Astrocyte (in vitro differentiated cells and primary cell): ENCODE measurements at regions not wholly inside any gene's neighbourhood (a gene's known extent, or its start where the extent isn't known, plus 50 kb on each side); places are given as distances from the start of the nearest gene placed in this dataset.
A peak's percentile ranks its signal among the peaks of the same experiment; 100 is the strongest.

Experiments used
- DNase-seq: peaks from one replicate; pipeline ENCODE4 v3.0.0-alpha.2; 2010; ENCODE audit warnings: low read depth
- FAIRE-seq: peaks from 2 replicates; lab custom pipeline; 2011; peaks lifted over from hg19 to GRCh38; lab: Jason Lieb, UNC
- H2AFZ ChIP-seq: 2 replicates; pipeline ENCODE4 v1.6.0; 2012; ENCODE audit warnings: low read depth, low read length, inconsistent platforms
- H3K27ac ChIP-seq: 2 replicates; pipeline ENCODE4 v1.5.1; 2011; ENCODE audit warnings: low read depth, low read length, inconsistent platforms
- H3K27me3 ChIP-seq: 2 replicates; pipeline ENCODE4 v1.6.0; 2011; ENCODE audit warnings: low read length, inconsistent platforms; ENCODE audit not compliant: insufficient read depth
- H3K36me3 ChIP-seq: 2 replicates; pipeline ENCODE4 v1.5.1; 2011; ENCODE audit warnings: low read length, inconsistent platforms; ENCODE audit not compliant: insufficient read depth
- H3K4me1 ChIP-seq: 2 replicates; pipeline ENCODE4 v1.5.1; 2011; ENCODE audit warnings: low read length, inconsistent platforms; ENCODE audit not compliant: insufficient read depth
- H3K4me2 ChIP-seq: 2 replicates; pipeline ENCODE4 v1.6.0; 2012; ENCODE audit warnings: low read length, inconsistent platforms
- H3K4me3 ChIP-seq: 2 replicates; pipeline ENCODE4 v1.5.1; 2011; ENCODE audit warnings: low read depth, mild to moderate bottlenecking, low read length, inconsistent platforms; ENCODE audit not compliant: insufficient read depth
- H3K79me2 ChIP-seq: 2 replicates; pipeline ENCODE4 v1.6.0; 2012; ENCODE audit warnings: mild to moderate bottlenecking, low read length, inconsistent platforms; ENCODE audit not compliant: insufficient read depth
- H3K9ac ChIP-seq: 2 replicates; pipeline ENCODE4 v1.6.0; 2012; ENCODE audit warnings: mild to moderate bottlenecking, low read length, inconsistent platforms
- H3K9me3 ChIP-seq: 2 replicates; pipeline ENCODE4 v1.5.1; 2012; ENCODE audit warnings: low read depth, mild to moderate bottlenecking, low read length, inconsistent platforms; ENCODE audit not compliant: insufficient read depth
- H4K20me1 ChIP-seq: 2 replicates; pipeline ENCODE4 v1.6.0; 2012; ENCODE audit warnings: low read length, inconsistent platforms; ENCODE audit not compliant: insufficient read depth
- H3K27ac Mint-ChIP-seq: one replicate; pipeline ENCODE4 v1.8.0; 2021; ENCODE audit warnings: mild to moderate bottlenecking, mixed read lengths; ENCODE audit not compliant: unreplicated experiment
- H3K27me3 Mint-ChIP-seq: one replicate; pipeline ENCODE4 v1.8.0; 2021; ENCODE audit warnings: low read depth, mixed read lengths; ENCODE audit not compliant: unreplicated experiment
- H3K36me3 Mint-ChIP-seq: one replicate; pipeline ENCODE4 v1.8.0; 2021; ENCODE audit warnings: low read depth, mixed read lengths; ENCODE audit not compliant: unreplicated experiment
- H3K4me1 Mint-ChIP-seq: one replicate; pipeline ENCODE4 v1.8.0; 2021; ENCODE audit warnings: low read depth, mixed read lengths; ENCODE audit not compliant: unreplicated experiment
- H3K4me3 Mint-ChIP-seq: one replicate; pipeline ENCODE4 v1.8.0; 2021; ENCODE audit warnings: mild to moderate bottlenecking, moderate library complexity, mixed read lengths; ENCODE audit not compliant: unreplicated experiment
- H3K9me3 Mint-ChIP-seq: one replicate; pipeline ENCODE4 v1.8.0; 2021; ENCODE audit warnings: mild to moderate bottlenecking, mixed read lengths; ENCODE audit not compliant: unreplicated experiment
- EZH2 ChIP-seq: IDR thresholded peaks from 2 replicates; pipeline ENCODE4 v1.6.1; 2012; ENCODE audit warnings: mild to moderate bottlenecking, low read length, inconsistent platforms; ENCODE audit not compliant: insufficient read depth
- TF ChIP-seq, protein P1 (sequence below): IDR thresholded peaks from 2 replicates; pipeline ENCODE4 v1.5.1; 2011; ENCODE audit warnings: low read depth, mild to moderate bottlenecking, inconsistent platforms, low read length, moderate library complexity; ENCODE audit not compliant: insufficient read depth

DNA sequence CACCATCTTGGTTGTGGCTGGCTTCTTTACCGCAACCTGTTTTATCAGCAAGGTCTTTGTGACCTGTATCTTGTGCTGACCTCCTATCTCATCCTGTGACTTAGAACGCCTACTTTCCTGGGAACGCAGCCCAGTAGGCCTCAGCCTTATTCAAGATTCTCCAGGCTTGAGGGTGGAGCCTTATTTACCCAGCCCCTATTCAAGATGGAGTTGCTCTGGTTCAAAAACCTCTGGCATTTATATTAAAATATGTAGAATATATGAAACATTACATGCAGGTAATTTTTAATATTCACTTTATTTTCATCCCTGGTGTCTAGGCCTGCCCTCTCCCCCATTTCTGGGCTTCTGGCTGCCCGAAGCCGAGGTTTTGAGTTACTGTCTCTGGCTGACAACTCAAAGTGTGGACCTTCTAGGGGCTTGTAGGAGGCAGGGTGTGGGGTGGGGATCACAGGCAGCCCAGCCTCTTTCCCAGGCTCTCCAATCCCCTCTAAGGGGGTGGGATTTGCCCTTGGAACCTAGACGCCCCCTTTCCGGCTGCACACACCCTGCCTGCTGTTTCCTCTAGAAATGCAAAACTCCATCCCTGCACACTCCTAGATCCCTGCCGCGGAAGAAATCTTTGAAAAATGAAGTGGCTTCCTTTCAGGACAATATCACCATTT is 152.0 kb downstream of the KCNJ12 start:
- Mint-ChIP-seq H3K4me3 (no peak overlapping the region), H3K36me3 (peaks cover 2% of the 10 kb centered on the region), H3K27me3 (no peaks in the 10 kb centered on the region), H3K4me1 (peaks cover 6% of the 10 kb centered on the region), H3K9me3 (no peaks in the 10 kb centered on the region), H3K27ac (no peak overlapping the region)
- H2AFZ ChIP-seq = no peak overlapping the region
- no peaks in the 10 kb centered on the region for H3K27me3 ChIP-seq
- H3K36me3 ChIP-seq = peaks cover 4% of the 10 kb centered on the region
- H4K20me1 ChIP-seq = peaks cover 22% of the 10 kb centered on the region
- FAIRE-seq = no peak
- no peak for DNase-seq
- H3K4me1 ChIP-seq = no peaks in the 10 kb centered on the region
- TF ChIP-seq, protein P1, sequence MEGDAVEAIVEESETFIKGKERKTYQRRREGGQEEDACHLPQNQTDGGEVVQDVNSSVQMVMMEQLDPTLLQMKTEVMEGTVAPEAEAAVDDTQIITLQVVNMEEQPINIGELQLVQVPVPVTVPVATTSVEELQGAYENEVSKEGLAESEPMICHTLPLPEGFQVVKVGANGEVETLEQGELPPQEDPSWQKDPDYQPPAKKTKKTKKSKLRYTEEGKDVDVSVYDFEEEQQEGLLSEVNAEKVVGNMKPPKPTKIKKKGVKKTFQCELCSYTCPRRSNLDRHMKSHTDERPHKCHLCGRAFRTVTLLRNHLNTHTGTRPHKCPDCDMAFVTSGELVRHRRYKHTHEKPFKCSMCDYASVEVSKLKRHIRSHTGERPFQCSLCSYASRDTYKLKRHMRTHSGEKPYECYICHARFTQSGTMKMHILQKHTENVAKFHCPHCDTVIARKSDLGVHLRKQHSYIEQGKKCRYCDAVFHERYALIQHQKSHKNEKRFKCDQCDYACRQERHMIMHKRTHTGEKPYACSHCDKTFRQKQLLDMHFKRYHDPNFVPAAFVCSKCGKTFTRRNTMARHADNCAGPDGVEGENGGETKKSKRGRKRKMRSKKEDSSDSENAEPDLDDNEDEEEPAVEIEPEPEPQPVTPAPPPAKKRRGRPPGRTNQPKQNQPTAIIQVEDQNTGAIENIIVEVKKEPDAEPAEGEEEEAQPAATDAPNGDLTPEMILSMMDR = no peak
- TF ChIP-seq EZH2 = no peak
- H3K9me3 ChIP-seq = no peaks in the 10 kb centered on the region
- no peak overlapping the region for H3K27ac ChIP-seq
- H3K9ac ChIP-seq = no peak overlapping the region
- H3K4me2 ChIP-seq = no peak overlapping the region
- no peak overlapping the region for H3K4me3 ChIP-seq
- no peaks in the 10 kb centered on the region for H3K79me2 ChIP-seq

DNA sequence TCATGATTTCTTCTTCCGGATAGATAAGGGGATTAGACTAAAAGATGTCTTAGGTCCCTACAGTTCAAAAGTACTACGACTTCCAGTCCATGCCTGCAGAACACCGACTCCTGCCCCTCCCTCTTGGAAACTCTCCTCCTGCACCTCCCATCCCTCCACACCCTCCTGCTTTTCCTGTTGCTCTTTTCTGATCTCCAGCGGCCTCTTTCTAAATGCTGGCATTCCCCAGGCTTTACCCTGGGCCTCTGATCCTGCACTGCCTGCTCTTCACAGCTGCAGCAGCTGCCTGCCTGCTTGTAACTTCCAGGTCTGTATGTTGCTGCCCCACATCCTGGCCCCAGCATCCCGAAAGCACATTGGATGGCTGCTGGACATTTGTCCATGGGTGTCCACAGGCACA is 154.2 kb downstream of the KCNJ12 start:
- Histone ChIP-seq H3K9me3 (no peaks in the 10 kb centered on the region), H4K20me1 (peaks cover 37% of the 10 kb centered on the region), H2AFZ (no peak overlapping the region), H3K4me3 (no peak overlapping the region), H3K27me3 (no peaks in the 10 kb centered on the region), H3K79me2 (peaks cover 4% of the 10 kb centered on the region), H3K9ac (no peak overlapping the region), H3K36me3 (peaks cover 16% of the 10 kb centered on the region), H3K4me1 (no peaks in the 10 kb centered on the region), H3K4me2 (no peak overlapping the region), H3K27ac (no peak overlapping the region)
- Mint-ChIP-seq H3K4me3 (no peak overlapping the region), H3K4me1 (peaks cover 6% of the 10 kb centered on the region), H3K36me3 (peaks cover 9% of the 10 kb centered on the region), H3K27me3 (no peaks in the 10 kb centered on the region), H3K27ac (peak overlapping the region; percentile 55), H3K9me3 (no peaks in the 10 kb centered on the region)
- TF ChIP-seq, protein P1 = no peak
- TF ChIP-seq EZH2 = no peak
- no peak for DNase-seq
- no peak for FAIRE-seq

DNA sequence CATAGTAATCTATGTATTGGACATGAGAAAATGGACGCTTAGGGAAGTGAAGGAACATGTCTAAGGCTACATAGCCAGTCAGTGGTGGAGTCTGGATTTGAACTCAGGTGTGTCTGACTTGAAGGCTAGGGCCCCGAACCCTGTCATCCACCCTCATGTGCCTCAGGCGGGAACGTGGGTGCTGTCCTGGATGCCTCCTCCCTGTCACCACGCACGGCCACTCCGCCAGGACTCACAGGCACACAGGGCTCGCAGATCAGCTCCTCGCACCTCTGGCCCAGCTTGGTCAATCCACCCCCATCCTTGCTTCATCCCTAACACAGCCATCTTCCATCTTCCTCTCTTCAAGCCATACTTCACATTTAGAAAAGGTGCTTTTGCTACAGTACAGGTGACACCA is 154.7 kb downstream of the KCNJ12 start:
- H3K36me3 Mint-ChIP-seq = peaks cover 11% of the 10 kb centered on the region
- no peak overlapping the region for H3K27ac Mint-ChIP-seq
- peaks cover 16% of the 10 kb centered on the region for H3K36me3 ChIP-seq
- peaks cover 37% of the 10 kb centered on the region for H4K20me1 ChIP-seq
- no peak overlapping the region for H2AFZ ChIP-seq
- no peak overlapping the region for H3K9ac ChIP-seq
- no peaks in the 10 kb centered on the region for H3K4me1 ChIP-seq
- FAIRE-seq = no peak
- no peak for DNase-seq
- H3K4me2 ChIP-seq = no peak overlapping the region
- no peak overlapping the region for H3K4me3 Mint-ChIP-seq
- H3K27me3 ChIP-seq = no peaks in the 10 kb centered on the region
- H3K9me3 ChIP-seq = no peaks in the 10 kb centered on the region
- H3K79me2 ChIP-seq = peaks cover 5% of the 10 kb centered on the region
- TF ChIP-seq EZH2 = no peak
- TF ChIP-seq, protein P1 = no peak
- no peak overlapping the region for H3K4me3 ChIP-seq
- no peak overlapping the region for H3K27ac ChIP-seq
- H3K27me3 Mint-ChIP-seq = no peaks in the 10 kb centered on the region
- peaks cover 2% of the 10 kb centered on the region for H3K4me1 Mint-ChIP-seq
- no peaks in the 10 kb centered on the region for H3K9me3 Mint-ChIP-seq
